Activated CD8-positive, alpha-beta memory T cell treated with anti-CD3 and anti-CD28 coated beads, Interleukin-2, amount 50 U/mL, for 48 hours (primary cell): ENCODE measurements at regions not wholly inside any gene's neighbourhood (a gene's known extent, or its start where the extent isn't known, plus 50 kb on each side); places are given as distances from the start of the nearest gene placed in this dataset.

Experiments used
- DNase-seq: peaks from one replicate; pipeline ENCODE4 v3.0.0-alpha.2; 2020

GRCh38 chr6:109292983-109293586 lies 89.2 kb downstream of the CD164 start:
- DNase-seq: no peak

GRCh38 chr6:109292420-109292819 lies 89.8 kb downstream of the CD164 start:
- no peak for DNase-seq

GRCh38 chr6:109291902-109292301 lies 90.4 kb downstream of the CD164 start:
- no peak for DNase-seq

- no peak for DNase-seq
Observed at GRCh38 chr6:109290143-109290931, 91.9 kb downstream of the CD164 start.

- DNase-seq: no peak
Observed at GRCh38 chr6:109285366-109285765, 96.9 kb downstream of the CD164 start.

GRCh38 chr6:109284675-109285074 lies 97.6 kb downstream of the CD164 start:
- DNase-seq: no peak

DNA sequence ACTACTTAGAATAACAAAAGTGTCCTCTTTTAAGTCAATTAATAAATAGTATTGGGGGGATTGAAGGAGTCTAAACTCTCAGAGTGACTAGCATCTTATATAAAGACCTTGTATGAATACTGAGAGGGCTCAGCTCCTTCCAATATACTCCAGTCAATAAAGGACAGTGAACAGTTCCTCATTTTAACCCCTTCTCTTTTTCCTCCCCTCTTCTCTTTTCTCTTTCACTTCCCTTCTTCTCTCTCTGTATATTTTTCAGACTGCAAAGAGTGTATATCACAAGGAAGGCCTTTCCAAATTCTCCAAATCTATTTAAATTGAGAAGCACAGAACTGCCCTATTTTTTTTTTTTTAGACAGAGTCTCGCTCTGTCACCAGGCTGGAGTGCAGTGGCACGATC lies 99.5 kb downstream of the CD164 start:
- no peak for DNase-seq

DNA sequence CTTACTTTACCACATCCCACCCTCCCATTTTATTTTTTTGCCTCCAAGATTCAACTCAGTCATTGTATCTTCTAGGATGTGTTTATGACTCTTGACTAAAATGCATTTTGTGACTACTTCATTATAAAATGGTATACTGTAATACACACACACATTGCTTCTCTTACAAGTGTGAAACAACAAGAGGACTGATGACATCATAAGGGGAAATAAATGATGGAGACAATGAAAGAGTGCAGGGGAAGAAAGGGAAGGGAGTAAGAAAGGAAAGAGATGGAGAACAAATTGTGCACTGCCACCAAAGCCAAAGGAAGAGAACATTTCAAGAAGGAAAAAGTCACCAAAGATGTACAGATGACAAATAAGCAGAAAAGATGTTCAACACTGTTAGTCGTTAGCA lies 102.6 kb downstream of the CD164 start:
- DNase-seq: no peak

DNA sequence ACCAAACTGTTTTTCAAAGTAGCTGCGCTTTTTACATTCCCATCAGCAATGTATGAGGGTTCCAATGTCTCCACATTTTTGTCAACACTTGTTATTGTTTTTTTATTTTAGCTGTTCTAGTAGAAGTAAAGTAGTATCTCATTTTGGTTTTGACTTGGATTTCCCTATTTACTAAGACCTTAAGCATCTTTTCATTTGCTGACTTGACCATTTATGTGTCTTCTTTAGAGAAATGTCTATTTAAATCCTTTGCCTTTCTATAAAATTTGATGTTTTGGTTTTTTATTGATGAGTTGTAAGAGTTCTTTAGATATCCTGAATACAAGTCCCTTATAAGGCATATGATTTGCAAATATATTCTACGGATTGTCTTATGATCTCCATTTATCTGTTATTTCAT lies 110.6 kb downstream of the CD164 start:
- DNase-seq: no peak

- DNase-seq: no peak
Observed at GRCh38 chr6:109269953-109270517, 112.2 kb downstream of the CD164 start.

GRCh38 chr6:109269057-109269456 lies 113.2 kb downstream of the CD164 start:
- no peak for DNase-seq

DNA sequence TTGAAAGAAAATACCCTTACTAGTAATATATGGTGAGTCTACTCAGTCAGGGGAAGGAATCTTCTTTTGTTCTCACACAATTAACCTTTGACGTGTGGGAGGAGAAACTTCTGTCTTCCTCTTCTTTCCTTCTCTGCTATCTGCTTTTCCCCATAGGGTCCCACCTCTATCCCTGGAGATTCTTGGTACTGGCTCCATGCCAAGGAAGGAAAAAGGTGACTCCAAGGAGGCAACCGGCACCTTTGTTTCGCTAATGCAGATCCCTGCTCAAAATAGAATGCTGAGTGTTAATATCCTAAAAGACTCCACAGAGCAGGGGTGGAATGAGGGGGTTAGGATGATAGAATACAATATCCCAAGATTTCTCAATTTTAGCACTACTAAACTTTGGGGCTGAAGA lies 116.7 kb downstream of the CD164 start:
- DNase-seq: no peak

- DNase-seq: no peak
Observed at GRCh38 chr6:109263873-109264700, 118.2 kb downstream of the CD164 start.

- DNase-seq: no peak
Observed at GRCh38 chr6:109262261-109262660, 120.0 kb downstream of the CD164 start.

DNA sequence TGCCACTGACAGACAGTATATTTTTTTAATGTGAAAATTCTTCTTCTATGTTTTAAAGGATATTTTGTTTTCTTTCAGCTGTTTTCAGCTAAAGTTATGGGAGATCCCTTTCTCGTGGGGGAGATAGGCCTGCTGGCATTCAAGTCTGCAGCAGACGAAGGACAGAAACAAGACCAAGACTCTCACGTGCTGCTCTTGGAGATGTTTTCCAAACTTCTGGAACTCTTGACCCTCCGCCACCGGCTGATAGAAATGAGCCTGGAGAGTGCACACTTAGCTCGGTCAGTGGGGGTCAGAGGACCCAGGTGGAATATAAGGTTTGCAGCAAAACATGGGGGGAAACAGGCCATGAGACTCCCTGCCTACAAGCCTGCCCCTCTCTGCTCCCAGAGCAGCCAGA lies 120.5 kb downstream of the CD164 start:
- DNase-seq: no peak

- no peak for DNase-seq
Observed at GRCh38 chr6:109260701-109261100, 121.6 kb downstream of the CD164 start.

- no peak for DNase-seq
Observed at GRCh38 chr6:109260126-109260525, 122.1 kb downstream of the CD164 start.

DNA sequence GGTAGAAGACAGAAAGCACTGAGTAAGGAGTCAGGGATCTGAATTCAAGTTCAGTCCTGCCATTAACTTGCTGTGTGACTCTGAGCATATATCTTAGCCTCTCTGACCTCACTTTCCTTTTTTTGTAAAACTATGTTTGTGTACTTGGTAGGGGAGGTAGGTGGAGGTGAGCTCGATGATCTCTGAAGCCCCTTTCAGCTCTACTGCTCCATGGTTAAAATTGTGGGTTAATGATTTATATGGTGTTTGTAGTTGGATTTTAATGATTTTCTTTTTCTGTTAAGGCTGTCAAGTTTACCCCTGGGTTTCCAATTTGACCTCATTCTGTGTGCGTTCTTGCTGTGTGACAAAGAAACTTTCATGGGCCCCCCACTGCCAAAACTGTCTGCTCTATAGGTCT lies 124.1 kb downstream of the CD164 start:
- no peak for DNase-seq

GRCh38 chr6:109257494-109257893 lies 124.8 kb downstream of the CD164 start:
- DNase-seq: no peak

DNA sequence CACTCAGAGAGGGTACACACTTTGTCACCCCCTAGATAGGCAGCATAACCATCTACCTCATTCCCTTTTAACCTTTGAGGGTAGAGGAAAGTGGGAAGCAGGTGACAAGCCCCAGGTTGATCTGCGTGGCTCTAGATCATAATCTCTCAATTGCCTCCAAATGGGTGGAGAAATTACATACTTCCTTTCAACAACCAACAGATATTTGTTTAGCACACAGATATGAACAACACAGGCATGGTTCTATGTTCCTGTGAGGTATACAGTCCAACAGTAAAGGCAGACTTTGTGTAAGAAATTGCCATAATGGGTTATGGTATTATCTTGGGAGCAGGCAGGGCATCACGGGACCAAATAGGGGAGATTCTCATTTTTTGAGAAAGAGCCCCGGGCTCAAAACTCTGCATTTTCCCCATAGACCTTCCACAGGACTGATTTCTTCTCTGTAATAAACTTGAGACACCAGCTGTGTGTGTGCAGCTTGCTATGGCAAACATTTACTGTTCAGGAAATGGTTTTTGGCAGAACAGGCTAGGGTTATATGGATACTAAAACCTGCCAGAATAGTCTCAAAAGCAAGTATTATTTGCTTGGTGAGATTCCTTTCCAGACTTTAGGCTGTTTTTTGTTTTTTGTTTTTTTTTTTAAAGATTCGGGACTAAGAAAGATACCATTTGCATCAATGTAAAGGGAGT lies 126.2 kb downstream of the CD164 start:
- DNase-seq: no peak

GRCh38 chr6:109255087-109255486 lies 127.2 kb downstream of the CD164 start:
- DNase-seq: no peak

GRCh38 chr6:109253366-109253765 lies 128.9 kb downstream of the CD164 start:
- DNase-seq: no peak
